Sigmoid colon (tissue), 6 donors: ENCODE measurements at regions not wholly inside any gene's neighbourhood (a gene's known extent, or its start where the extent isn't known, plus 50 kb on each side); places are given as distances from the start of the nearest gene placed in this dataset.

ENCODE experiments used
- DNase-seq: peaks from one replicate; pipeline ENCODE4 v3.0.0-alpha.2; 2019
- H3K27ac ChIP-seq, 4 donors: fragments of 200-600 bp; sonication (generic); one replicate each; pipeline ENCODE4 v1.5.1; 2016 to 2019; ENCODE audit warnings: mild to moderate bottlenecking in 1 of 4
- H3K27me3 ChIP-seq, 3 donors: fragments of 200-600 bp; sonication (generic); one replicate each; pipeline ENCODE4 v1.5.1; 2019; ENCODE audit warnings: mild to moderate bottlenecking in 1 of 3
- H3K36me3 ChIP-seq, 4 donors: fragments of 200-600 bp; sonication (generic); one replicate each; pipeline ENCODE4 v1.5.1; 2016 to 2019
- H3K4me1 ChIP-seq, 4 donors: fragments of 200-600 bp; sonication (generic); one replicate each; pipeline ENCODE4 v1.5.1; 2017 to 2019
- H3K4me3 ChIP-seq, 4 donors: fragments of 200-600 bp; sonication (generic); one replicate each; pipeline ENCODE4 v1.5.1; 2017 to 2019; ENCODE audit warnings: mild to moderate bottlenecking in 2 of 4, moderate library complexity in 1 of 4
- H3K9me3 ChIP-seq, 4 donors: fragments of 200-600 bp in 3 of 4; sonication (generic) in 3 of 4; one replicate each; pipeline versions ENCODE4 v1.5.1 to v1.6.1; 2013 to 2019
- CTCF ChIP-seq, 4 experiments: fragments of 450-650 bp in 3 of 4; fragments of 200-600 bp in 1 of 4; IDR thresholded peaks; one replicate each; pipeline ENCODE4 v1.5.1; 2016 to 2019; ENCODE audit warnings: antibody characterized with exemption in 4 of 4, mild to moderate bottlenecking in 3 of 4, moderate library complexity in 2 of 4
- EP300 ChIP-seq, 4 donors: sonication (generic); formaldehyde crosslinking; IDR thresholded peaks; one replicate each; pipeline ENCODE4 v1.6.1; 2017; ENCODE audit warnings: antibody characterized with exemption in 4 of 4
- POLR2A ChIP-seq, 2 donors: fragments of 450-650 bp; IDR thresholded peaks; one replicate each; pipeline ENCODE4 v1.6.1; 2016; ENCODE audit warnings: antibody characterized with exemption in 2 of 2, mild to moderate bottlenecking in 2 of 2, moderate library complexity in 2 of 2
- POLR2AphosphoS5 ChIP-seq, 4 donors: sonication (generic); formaldehyde crosslinking; IDR thresholded peaks; one replicate each; pipeline ENCODE4 v1.6.1; 2017; ENCODE audit warnings: antibody characterized with exemption in 4 of 4
- WGBS, 2 donors: extraction: QIAGEN DNeasy Blood & Tissue Kit; methylation state at CpG; one replicate each; pipeline ENCODE4 v1.1.7; 2013; 5-methylcytosine and 5-hydroxymethylcytosine counted together
- intact Hi-C: fragments of 100-400 bp; cut with DNase I; formaldehyde crosslinking; loops from one replicate; pipeline ENCODE4 v1.15.1; 2023
- donor health status: healthy with polysubstance abuse.
- donor health status: healthy.

GRCh38 chr19:31146546-31147183 lies 202.6 kb downstream of the TSHZ3 start:
- Histone ChIP-seq H3K4me3 (no peak overlapping the region), H3K4me1 (peaks cover 0 to 3% (median 0%) of the 10 kb centered on the region in 4 donors), H3K36me3 (no peaks in the 10 kb centered on the region), H3K27me3 (no peaks in the 10 kb centered on the region), H3K27ac (no peak overlapping the region), H3K9me3 (no peaks in the 10 kb centered on the region)
- TF ChIP-seq POLR2AphosphoS5 (IDR thresholded peaks at IDR 0.05) = no peak
- no peak for TF ChIP-seq CTCF (IDR thresholded peaks at IDR 0.05)
- no peak for TF ChIP-seq EP300 (IDR thresholded peaks at IDR 0.05)
- TF ChIP-seq POLR2A (IDR thresholded peaks at IDR 0.05) = no peak
- no peak for DNase-seq
- WGBS, 2 donors = 86 to 92% methylated on average over 16 of the region's 16 CpGs
- intact Hi-C loops = no loop called here

GRCh38 chr19:31146015-31146414 lies 203.2 kb downstream of the TSHZ3 start:
- DNase-seq = no peak
- Histone ChIP-seq H3K9me3 (no peaks in the 10 kb centered on the region), H3K36me3 (no peaks in the 10 kb centered on the region), H3K27me3 (no peaks in the 10 kb centered on the region), H3K4me3 (no peak overlapping the region), H3K27ac (no peak overlapping the region), H3K4me1 (peaks cover 0 to 3% (median 0%) of the 10 kb centered on the region in 4 donors)
- TF ChIP-seq EP300 (IDR thresholded peaks at IDR 0.05) (no peak), CTCF (IDR thresholded peaks at IDR 0.05) (no peak), POLR2A (IDR thresholded peaks at IDR 0.05) (no peak), POLR2AphosphoS5 (IDR thresholded peaks at IDR 0.05) (no peak)
- 91 to 93% methylated on average over 13 of the region's 13 CpGs for WGBS, 2 donors
- intact Hi-C loops = no loop called here

GRCh38 chr19:31145007-31145406 lies 204.2 kb downstream of the TSHZ3 start:
- Histone ChIP-seq H3K4me3 (no peak overlapping the region), H3K36me3 (no peaks in the 10 kb centered on the region), H3K27ac (no peak overlapping the region), H3K4me1 (peaks cover 0 to 3% (median 1%) of the 10 kb centered on the region in 4 donors), H3K9me3 (no peaks in the 10 kb centered on the region), H3K27me3 (no peaks in the 10 kb centered on the region)
- TF ChIP-seq POLR2A (IDR thresholded peaks at IDR 0.05) = no peak
- no peak for TF ChIP-seq EP300 (IDR thresholded peaks at IDR 0.05)
- no peak for TF ChIP-seq POLR2AphosphoS5 (IDR thresholded peaks at IDR 0.05)
- DNase-seq = no peak
- intact Hi-C loops = no loop called here
- WGBS, 2 donors = 51 to 69% methylated on average over 7 of the region's 7 CpGs

GRCh38 chr19:31144075-31144870 lies 205.0 kb downstream of the TSHZ3 start:
- intact Hi-C loops = no loop called here
- no peaks in the 10 kb centered on the region for H3K27me3 ChIP-seq
- TF ChIP-seq EP300 (IDR thresholded peaks at IDR 0.05) = no peak
- no peak for TF ChIP-seq CTCF (IDR thresholded peaks at IDR 0.05)
- no peak for TF ChIP-seq POLR2A (IDR thresholded peaks at IDR 0.05)
- TF ChIP-seq POLR2AphosphoS5 (IDR thresholded peaks at IDR 0.05) = no peak
- H3K4me1 ChIP-seq = peaks cover 0 to 6% (median 1%) of the 10 kb centered on the region in 4 donors
- no peak overlapping the region for H3K27ac ChIP-seq
- H3K36me3 ChIP-seq = no peaks in the 10 kb centered on the region
- no peak overlapping the region for H3K4me3 ChIP-seq
- H3K9me3 ChIP-seq = no peaks in the 10 kb centered on the region
- no peak for DNase-seq
- 92 to 93% methylated on average over 7 of the region's 7 CpGs for WGBS, 2 donors

GRCh38 chr19:31141301-31141700 lies 207.9 kb downstream of the TSHZ3 start:
- no peak for TF ChIP-seq CTCF (IDR thresholded peaks at IDR 0.05)
- DNase-seq = no peak
- no peaks in the 10 kb centered on the region for H3K36me3 ChIP-seq
- peaks cover 0 to 6% (median 1%) of the 10 kb centered on the region in 4 donors for H3K4me1 ChIP-seq
- no peaks in the 10 kb centered on the region for H3K27me3 ChIP-seq
- H3K4me3 ChIP-seq = no peak overlapping the region
- intact Hi-C loops = no loop called here
- H3K9me3 ChIP-seq = no peaks in the 10 kb centered on the region
- 84 to 93% methylated on average over 3 of the region's 3 CpGs for WGBS, 2 donors
- H3K27ac ChIP-seq = no peak overlapping the region
